HG02938 (cell line): ENCODE measurements at regions not wholly inside any gene's neighbourhood (a gene's known extent, or its start where the extent isn't known, plus 50 kb on each side); places are given as distances from the start of the nearest gene placed in this dataset.
A peak's percentile ranks its signal among the peaks of the same experiment; 100 is the strongest.
"Not testable (repeated sequence)": the region's sequence is repeated elsewhere in the genome, so short reads cannot be mapped to it uniquely, and the experiment has no call there.

Experiments
- ATAC-seq: cut with Tn5 transposase; IDR thresholded peaks from one replicate; pipeline ENCODE4 v1.9.1; 2021; ENCODE audit warnings: mild to moderate bottlenecking, moderate library complexity; ENCODE audit not compliant: unreplicated experiment

DNA sequence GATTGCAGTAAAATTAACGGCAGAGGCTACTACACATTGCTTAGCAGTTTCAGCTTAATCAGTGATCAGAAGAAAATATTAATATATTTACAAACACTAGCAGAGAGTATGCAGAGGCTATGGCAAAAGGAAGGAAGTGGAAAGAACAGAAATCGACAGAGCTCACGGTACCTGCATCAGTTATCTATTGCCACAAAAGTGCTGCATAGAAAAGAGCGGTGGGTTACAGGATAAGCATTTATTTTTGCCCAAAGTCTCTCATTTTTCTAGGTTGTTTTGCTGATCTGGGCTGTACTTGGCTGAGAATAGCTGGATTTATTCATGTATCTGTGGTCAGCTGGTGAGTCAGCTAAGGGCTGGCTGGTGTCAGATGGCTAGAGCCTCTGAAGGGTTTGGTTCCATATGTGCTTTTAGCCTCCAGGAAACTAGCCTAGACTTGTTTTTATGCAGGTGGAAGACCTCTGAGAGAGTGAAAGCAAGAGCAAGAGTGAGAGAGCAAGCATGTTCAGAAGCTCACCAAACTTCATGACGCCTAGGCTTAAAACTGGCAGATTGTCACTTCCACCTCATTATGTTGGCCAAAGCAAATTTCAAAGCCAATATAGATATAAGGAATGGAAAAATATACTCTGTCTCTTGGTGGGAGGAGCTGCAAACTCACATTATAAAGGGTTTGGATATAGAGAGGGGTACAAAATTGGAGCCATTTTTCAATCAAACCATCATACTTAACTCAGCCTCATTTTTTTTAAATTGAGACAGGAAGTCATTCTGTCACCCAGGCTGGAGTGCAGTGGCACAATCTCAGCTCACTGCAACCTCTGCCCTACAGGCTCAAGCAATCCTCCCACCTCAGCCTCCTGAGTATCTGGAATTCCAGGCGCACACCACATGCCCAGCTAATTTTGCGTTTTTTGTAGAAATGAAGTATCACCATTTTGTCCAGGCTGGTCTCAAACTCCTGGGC, 153.2 kb upstream of the RPL34 start:
- peak; percentile 99 for ATAC-seq

DNA sequence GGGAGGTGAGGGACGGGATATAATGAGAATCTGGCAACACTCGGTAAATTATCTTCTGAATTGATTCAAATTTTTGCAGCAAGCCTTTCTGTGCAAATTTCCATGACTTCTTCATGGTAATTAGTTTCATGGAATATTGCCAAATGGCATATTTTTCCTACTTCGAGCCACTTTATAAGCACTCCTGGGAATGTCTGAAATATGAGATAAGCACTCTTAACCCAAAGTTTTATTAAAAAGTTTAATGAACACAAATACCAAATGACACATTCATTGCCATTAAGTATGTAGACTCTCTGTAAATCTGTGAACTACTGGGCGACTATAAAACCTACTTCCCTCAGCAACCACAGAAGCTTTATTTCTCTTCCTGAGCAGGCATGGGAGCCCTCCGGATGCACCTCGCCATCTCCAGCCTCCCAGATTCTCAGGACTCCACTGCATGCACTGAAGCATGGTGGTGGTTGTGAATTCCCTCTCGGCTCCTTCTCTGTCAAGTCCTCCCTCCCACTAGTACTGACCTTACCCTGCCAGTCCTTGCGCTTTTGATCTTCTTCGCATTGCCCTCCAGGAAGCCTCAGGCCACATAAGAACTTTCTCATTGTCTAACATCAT, 154.4 kb upstream of the RPL34 start:
- ATAC-seq = no peak

DNA sequence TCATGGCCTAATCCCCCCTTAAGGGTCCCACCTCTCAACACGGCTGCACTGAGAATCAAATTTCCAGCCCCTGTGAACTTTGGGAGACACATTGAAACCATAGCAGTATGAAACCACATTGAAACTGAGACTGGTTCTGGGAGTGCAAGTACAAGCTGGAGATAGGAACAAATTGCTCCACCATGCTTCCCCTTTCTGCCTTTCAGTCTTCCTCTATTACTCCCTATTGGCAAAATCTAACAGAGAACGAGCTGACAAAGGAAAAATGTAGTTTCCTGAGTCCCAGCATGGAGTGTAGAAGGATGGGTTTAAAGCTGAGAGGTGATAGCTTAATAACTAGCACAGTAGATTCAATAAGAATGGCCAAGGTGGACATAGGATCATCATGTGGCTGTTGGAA, 161.7 kb upstream of the RPL34 start:
- ATAC-seq = no peak

DNA sequence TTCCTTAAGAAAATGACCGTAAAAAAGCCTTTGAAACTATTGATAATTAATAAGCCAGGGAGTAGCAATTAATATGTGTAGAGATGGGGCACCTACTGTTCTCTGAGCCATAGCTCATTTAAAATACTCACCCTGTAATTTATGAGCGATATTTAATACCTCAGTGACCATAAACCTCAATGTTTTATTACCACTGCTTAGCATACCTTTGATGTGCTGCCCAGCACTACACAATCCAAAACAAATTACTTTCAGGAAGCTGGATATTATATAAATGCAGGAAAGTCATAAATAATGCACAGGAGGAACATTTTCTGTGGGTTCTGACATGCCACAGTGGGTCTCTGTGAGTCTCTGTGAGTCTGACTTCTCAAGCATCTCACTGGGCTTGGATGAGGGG, 166.1 kb upstream of the RPL34 start:
- ATAC-seq = no peak

DNA sequence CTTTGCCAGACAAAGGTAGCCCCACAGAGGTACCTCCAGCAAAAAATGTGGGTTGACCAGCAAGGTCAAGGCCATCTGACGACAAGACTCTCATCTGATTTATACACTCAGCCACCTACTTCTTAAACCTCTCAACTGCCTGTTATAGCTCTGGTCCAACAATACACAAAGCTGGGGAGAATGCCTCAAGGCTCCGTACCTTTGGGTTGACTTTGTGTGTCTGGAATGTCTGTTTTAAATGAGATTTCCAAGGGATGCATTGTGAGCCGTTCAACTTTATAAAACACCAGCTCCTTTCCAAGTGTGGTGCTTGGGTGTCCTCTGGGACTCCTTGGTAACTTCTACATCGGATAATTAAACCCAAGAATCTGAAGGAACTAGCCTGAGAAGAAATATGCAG, 167.0 kb upstream of the RPL34 start:
- no peak for ATAC-seq

DNA sequence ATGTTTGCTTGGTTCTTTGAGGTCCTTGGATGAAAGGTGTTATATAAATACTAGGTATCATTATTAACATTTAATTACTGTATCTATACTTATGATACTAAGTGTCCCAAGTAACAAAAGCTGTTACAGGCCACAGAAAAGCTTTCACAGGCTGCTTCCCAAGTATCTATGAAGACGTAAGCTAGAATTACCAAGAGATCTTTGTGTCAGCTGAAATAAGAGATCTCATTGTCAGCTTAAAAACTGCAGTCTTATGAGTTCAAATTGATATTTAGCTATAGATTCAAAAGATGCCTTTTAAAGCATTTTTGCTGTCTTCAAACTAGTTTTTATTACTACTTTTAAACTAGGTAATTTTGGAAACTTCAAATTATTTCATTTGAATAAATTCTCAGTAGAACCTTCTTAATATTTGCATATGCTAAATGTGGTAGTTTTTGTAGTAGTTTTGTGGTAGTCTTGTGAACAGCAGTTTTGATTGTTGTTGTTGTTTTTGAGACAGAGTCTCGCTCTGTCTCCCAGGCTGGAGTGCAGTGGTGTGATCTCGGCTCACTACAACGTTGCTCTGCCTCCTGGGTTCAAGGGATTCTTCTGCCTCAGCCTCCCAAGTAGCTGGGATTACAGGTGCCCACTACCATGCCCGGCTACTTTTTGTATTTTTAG, 170.0 kb upstream of the RPL34 start:
- ATAC-seq = no peak

DNA sequence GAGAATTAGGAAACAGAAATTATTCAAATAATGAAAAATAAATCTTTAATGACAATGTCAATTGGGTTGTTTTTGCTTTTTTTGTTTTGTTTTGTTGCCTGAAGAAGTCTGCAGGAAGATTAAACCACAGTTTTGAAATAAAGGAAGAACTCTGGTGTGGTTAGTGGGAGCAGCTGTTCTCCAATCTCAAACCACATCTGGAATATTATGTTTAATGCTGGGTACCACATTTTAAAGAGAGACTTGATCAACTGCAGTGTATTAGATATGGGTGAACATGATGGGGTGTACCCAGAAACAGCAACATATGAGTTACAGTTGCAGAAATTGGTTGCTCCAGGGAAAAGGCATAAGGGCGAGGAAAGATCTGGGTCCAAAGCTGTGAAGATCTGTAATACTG, 171.2 kb upstream of the RPL34 start:
- ATAC-seq = no peak

DNA sequence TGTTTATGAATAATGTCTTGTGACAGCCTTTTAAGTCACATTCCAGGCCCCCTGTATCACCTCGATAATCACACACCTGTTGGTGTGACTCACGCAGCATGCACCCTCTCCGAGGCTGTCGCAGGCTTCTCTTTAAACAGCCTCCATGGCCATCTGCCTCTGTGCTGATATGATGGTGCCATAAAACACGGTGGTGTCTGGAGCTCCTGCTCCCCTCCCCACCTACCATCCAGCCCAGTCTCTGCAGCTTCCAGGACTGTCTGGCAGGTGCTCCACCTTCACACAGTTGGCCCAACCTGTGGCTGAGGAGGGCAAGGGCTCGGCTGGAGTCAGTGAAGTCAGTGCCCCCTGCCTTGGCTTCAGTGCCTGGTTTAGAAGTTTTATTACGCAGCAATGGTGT, 173.8 kb upstream of the RPL34 start:
- no peak for ATAC-seq

DNA sequence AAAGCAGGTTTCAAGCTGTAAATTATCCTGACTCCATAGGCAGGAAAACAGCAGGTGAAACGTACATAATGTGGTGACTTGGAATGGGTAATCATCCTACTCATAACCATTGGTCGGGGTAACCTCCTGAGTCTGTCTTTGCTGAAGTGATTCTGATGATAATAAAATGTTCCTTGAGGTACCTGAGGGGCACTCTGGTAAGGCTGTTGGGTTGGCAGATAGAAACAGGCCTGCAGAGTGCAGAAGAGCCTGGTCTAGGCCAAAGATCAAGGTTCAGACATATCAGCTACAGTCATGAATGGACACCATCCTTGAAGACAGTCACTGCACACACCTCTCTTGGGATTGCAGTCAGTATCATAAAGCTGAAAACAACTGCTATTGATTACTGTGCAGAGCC, 174.7 kb upstream of the RPL34 start:
- ATAC-seq = no peak

DNA sequence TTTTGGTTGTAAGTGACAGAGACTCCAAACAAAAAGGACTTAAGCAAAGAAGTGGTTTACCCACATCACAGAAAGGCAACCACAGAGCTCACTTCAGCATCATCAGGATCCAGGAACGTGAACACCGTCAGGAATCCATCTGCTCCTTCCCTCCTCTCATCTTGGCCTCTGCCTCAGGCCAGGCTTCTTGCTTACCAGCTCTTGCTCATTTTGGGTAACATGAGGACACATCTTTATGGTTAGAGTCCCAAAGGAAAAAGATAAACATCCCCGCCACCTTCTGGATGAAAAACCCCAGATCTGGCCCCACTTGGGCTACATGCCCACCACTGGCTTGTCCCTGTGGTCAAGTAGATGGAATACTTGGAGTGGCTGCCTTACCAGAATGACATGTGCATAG, 176.8 kb upstream of the RPL34 start:
- ATAC-seq = no peak

DNA sequence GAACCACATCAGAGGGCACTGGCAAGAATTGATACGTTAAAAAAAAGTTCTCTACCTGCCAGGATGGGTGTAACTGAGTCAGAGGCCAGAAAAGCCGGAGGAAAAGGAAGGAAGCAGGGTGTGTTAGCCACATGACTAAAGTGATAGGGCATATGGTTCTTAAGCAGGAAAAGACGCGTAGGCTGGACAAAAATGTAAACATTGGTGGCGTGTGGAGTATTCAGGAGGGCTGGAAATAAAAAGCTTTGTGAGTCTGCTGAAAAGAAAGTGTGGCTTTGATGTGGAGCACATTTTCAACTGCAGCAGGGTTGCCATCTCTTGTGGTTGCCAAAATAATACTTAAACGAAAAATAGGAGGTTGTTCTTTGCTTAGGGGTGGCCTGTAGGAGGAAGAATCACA, 186.5 kb upstream of the RPL34 start:
- no peak for ATAC-seq

DNA sequence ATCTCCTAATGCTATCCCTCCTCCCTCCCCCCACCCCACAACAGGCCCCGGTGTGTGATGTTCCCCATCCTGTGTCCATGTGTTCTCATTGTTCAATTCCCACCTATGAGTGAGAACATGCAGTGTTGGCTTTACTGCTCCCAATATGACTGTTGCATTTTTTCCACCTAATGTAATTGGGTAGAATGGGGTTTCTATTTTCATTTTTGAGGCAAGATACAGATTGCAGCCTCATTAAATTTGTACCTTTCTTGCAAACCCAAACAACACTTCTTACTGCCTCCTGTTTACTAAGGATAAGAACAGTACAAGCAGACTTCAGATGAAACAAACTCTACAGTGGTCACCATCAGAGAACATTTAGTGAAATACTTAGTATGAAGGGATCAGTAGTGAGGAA, 187.0 kb upstream of the RPL34 start:
- ATAC-seq = not testable (repeated sequence)

DNA sequence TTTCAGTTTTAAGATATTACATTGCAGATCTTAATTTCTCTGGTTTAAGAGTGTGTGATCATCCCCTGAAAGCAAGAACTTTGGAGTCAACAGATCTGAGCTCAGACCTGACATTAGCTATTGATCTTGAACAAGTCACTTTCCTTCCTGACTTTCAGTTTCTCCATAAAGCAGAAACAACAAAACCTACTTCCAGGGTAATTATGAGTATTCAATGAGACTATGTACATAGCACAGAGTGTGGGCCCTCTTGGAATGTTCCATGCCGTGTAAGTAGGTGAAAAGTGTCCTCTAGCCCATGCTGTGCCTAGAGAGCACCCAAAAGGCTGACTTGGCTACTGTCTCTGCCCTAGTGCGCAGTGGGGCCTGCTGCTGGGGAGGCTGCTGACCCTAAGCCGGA, 188.0 kb upstream of the RPL34 start:
- ATAC-seq = no peak

DNA sequence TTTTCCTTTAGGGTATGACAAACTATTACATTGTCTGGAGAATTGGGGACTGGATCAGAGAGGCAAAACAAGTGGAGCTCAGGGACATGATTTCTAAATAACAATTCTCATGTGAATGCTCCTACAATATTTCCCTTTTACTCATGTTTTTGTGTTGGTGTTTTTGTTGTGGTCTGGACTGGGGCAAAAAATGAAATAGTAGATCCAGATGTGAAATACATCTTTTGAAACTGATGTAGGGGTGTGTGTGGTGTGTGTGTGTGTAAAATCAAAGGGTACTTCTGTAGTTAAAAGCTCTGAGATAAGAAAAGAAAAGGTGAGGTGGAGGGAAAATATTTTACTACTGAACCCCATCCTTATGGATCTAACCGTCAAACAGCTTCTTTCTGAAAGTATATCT, 188.4 kb upstream of the RPL34 start:
- no peak for ATAC-seq

DNA sequence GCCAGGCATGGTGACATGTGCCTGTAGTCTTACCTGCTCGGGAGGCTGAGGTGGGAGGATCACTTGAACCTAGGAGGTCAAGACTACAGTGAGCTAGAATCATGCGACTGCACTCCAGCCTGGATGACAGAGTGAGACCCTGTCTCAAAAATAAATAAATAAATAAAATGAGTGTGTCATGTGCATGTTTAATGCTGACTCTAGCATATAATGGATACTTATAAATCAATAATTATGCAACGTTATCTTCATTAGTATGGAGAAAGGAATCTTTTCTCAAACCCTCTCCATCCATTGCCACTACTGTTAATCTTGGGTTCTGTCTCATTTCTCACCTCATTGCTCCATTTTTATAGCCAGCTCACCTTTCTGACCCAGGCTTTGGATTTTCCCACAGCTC, 189.5 kb upstream of the RPL34 start:
- ATAC-seq = no peak

DNA sequence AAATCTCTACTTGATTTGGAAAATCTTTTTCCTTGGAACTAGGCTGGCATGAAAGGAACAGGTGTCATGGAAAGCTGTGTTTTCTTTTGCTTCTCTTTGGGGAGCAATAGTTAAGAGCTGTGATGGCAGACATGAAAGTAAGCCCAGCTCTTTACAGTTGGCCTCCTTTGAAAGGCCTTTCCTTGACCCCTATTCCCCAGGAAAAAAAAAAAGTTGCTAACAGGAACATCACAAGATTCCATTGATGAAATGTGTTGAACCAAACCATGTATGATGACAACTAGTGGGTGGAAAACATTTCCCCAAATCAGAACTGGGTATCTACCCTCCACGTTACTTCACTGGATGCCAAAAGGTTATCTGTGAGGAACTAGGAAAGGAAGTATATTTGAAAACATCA, 190.7 kb upstream of the RPL34 start:
- no peak for ATAC-seq

DNA sequence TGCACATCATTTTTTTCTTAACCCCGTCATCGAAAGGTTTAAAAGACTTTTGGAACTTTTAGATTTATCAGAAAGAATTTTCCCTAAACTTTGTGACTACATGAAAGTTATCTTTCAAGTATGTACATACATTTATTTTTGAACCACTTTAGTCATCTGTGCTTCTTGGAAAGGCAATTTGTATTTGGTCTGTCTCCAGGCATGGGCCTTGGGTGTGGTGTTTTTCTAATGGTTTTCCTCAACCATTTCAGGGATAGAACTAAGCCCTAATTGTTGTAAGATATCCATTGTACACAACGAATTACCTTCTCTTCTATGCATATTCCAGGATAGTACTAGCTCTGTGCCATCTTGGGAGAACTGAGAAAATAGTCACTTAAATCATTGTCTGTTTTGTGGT, 191.5 kb upstream of the RPL34 start:
- ATAC-seq = no peak

DNA sequence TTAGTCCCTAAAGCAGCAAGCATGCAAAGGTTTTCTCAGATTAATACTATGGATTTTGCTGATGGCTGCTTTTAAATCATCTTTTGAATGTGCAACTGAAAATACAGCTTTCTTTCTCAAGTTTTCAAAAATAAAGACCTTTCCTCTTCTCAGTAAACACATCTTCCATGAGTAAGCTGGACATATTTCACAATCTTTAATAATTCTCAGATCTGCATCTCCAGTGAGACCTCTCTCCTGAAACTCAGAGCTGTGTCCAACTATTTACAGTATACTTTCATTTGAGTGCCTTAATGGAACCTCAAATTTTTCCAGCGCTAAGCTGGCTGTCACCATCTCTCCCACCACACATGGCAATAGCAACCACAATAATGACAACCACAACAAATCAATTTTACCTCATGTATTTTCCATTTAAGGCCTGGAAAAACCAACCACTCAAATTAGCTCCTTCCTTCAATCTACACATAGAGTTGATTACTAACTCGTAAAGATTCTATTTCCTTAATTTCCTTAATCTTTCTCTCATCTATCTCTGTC, 192.4 kb upstream of the RPL34 start:
- ATAC-seq = no peak

DNA sequence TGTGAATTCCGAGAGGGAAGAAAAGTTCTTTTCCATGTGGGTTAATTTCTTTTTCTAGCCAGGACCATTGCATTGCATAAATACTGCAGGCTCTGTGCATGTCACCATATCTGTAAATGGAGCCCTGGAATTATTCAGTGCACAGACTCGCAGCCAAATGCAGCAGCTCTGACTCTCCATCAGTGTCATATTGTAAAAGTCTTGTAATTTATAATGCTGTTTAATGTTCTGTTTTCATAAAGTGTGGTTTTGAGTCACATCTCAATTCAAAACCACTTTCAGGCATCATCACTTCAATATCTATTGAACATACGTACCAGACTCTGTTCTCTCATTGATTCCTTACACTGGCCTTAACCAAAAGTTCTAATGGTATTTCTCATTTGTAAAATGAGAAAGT, 193.9 kb upstream of the RPL34 start:
- ATAC-seq = no peak

DNA sequence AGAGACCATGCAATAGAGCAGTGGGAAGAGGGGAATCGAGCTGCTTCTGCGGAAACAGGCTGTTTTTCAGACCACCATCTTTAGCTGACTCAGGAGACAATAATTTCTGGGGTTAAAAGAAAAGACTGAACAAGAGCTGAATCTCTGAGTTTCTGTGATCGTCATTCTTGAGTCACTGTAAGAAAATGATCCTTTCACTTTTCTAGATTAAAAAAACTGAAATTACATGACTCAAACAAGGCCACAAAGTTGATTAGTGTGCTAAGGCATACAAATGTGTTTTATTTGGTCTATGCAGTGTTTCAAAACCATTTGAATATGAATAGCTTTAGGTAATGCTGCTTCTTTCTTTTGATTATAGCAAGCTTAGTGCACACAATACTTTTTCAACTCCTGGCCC, 194.4 kb upstream of the RPL34 start:
- no peak for ATAC-seq

DNA sequence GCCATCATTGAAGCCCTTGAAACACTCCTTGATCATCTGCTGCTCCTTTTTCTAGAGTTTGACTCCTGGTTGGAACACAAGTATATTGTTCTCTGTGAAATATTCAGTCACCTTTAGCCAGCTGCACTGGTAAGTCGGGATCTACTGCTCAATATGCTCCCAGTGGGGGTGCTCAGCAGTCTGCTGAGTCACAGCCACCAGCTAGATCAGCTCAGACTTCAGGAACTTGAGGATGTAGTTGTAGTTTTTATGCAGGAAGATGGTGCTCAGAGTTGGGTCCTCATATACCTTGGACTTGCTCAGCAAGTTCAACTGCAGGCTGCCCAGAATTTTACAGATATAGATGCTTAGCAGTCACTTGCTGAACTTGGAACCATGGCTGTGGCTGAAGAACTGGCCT, 202.5 kb upstream of the RPL34 start:
- no peak for ATAC-seq

DNA sequence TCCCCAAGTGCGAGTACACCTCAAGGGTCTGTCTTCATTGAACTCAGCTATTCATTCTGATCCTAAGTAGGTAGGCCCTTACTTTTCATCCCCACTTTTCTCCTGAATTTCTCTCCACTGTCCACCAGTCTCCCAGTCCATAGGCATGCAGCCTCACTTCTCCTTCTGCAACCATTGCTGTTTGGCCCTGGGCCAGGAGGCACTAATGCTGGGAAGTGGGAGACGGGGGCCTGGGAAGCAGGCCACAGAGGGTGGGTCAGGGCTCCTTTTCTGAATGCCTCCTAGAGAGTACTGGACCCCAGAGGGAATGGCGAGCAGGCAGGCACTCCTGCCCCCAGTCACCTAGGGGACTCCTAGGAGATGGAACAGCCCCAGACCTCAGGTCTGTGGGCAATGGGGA, 203.5 kb upstream of the RPL34 start:
- no peak for ATAC-seq
